ENCODE measurements at regions not wholly inside any gene's neighbourhood (a gene's known extent, or its start where the extent isn't known, plus 50 kb on each side); places are given as distances from the start of the nearest gene placed in this dataset.
"Not testable (repeated sequence)": the region's sequence is repeated elsewhere in the genome, so short reads cannot be mapped to it uniquely, and the experiment has no call there.

DNA sequence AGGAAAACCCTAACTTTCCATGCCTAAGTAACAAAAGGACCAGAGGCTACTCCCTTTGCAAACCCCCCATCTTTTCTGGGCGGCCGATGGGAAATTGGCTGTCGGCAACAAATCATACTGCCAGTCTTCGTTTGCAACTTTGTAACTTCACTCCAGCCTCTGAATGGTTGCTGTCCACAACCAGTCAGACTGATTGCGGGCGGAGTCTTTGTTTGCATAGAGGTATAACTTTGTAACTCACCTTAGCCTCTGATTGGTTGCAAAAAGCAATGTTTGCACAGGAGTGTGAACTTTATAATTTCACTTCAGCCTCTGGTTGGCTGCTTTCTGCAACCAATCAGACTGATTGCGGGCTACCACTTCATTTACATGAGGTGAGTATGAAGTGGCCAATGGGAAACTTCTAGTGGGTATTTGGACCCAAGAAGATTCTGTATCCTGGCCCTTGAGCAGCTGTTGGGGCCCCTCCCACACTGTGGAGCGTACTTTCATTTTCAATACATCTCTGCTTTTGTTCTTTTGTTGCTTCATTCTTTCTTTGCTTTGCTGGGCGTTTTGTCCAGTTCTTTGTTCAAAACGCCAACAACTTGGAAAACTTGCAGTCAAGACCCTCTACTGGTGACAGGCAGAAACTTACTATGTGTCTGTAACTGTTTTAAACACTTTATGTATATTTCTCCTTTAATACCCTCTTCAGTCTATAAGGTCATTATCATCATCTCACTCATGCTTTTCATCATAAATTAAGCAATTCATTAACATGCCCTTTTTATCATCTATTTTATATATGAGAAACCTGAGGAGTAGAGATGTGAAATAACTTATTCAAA lies 55.8 kb upstream of the PPP1R12A start:
- DNase-seq, result not testable (repeated sequence)

DNA sequence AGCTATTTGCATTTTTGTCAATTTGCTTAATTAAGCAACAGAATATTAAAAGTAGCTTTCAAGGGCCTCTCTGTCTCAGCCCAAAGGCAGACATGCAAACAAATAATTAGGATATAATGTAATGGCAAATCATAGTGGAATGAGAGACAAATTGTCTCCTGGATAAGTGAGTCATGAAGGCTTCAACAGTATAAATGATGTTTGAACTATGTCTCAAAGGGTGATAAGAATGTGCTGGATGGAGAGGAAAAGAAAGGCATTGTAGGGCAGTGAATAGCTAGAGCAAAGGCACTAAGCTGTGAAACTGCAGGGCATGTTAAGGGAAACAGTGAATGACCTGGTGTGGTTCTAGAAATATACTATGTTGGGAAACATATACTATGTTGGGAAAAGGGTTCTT lies 53.5 kb upstream of the PPP1R12A start:
- DNase-seq, result no peak

DNA sequence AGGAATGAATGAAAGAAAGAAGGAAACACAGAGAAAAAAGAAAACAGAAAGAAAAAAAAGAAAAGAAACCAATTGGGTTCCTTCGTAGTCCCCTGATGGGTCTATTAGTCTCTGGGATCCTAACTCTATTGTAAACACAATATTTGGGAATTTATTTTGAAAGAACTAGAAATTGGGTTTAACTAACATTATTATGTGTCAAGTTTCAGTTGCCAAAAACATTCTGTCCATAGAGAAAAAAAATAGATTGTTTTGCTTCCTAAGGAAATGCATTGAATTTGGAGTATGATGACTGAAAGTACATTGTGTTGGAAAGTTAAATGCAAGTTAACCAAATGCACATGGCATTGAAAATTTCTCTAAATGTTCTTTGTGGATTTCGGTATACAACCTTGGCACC lies 52.8 kb upstream of the PPP1R12A start:
- DNase-seq, result no peak

Measured in stimulated activated CD8-positive, alpha-beta memory T cell treated with anti-CD3 and anti-CD28 coated beads, Interleukin-4, amount 100 ng/mL, for 48 hours (primary cell).